Adrenal gland (tissue), 9 donors: ENCODE measurements at regions not wholly inside any gene's neighbourhood (a gene's known extent, or its start where the extent isn't known, plus 50 kb on each side); places are given as distances from the start of the nearest gene placed in this dataset.

Source experiments
- DNase-seq, 7 donors: peaks; one replicate each; pipeline ENCODE4 v3.0.0-alpha.2; 2019 to 2020
- H3K27ac ChIP-seq, 5 donors: fragments of 200-600 bp; sonication (generic) in 4 of 5; 1 replicate in 3 of 5; 2 replicates in 2 of 5; pipeline versions ENCODE4 v1.5.1 to v1.8.0; 2016 to 2020; ENCODE audit warnings: mild to moderate bottlenecking in 1 of 5
- H3K27me3 ChIP-seq: fragments of 200-600 bp; 2 replicates; pipeline ENCODE4 v1.8.0; 2021
- H3K36me3 ChIP-seq, 2 donors: fragments of 200-600 bp; replicated peaks in 1 of 2; 1 replicate in 1 of 2; 2 replicates in 1 of 2; pipeline versions ENCODE4 v1.5.1 to v1.8.0; 2018 to 2022
- H3K4me1 ChIP-seq, 2 donors: fragments of 200-600 bp; replicated peaks in 1 of 2; 1 replicate in 1 of 2; 2 replicates in 1 of 2; pipeline versions ENCODE4 v1.5.1 to v1.8.0; 2018 to 2021
- H3K4me3 ChIP-seq, 4 donors: fragments of 200-600 bp; sonication (generic) in 3 of 4; one replicate each; pipeline ENCODE4 v1.5.1; 2016 to 2018
- H3K9me3 ChIP-seq, 3 donors: fragments of 200-600 bp; sonication (generic) in 1 of 3; replicated peaks in 1 of 3; 1 replicate in 2 of 3; 2 replicates in 1 of 3; pipeline versions ENCODE4 v1.5.1 to v1.8.0; 2016 to 2021
- POLR2A ChIP-seq, 2 donors: fragments of 450-650 bp; IDR thresholded peaks; one replicate each; pipeline ENCODE4 v1.6.1; 2017; ENCODE audit warnings: antibody characterized with exemption in 2 of 2, mild to moderate bottlenecking in 2 of 2, moderate library complexity in 1 of 2
- WGBS, 4 donors: extraction: QIAGEN DNeasy Blood & Tissue Kit in 2 of 4; methylation state at CpG; one replicate each; pipeline versions ENCODE4 v1.1.5 to v1.1.7; 2013 to 2017; 5-methylcytosine and 5-hydroxymethylcytosine counted together
- intact Hi-C, 2 donors: fragments of 100-400 bp; cut with DNase I; formaldehyde crosslinking; loops; one replicate each; pipeline versions ENCODE4 v1.14.1 to v1.15.0; 2022 to 2023
- TF ChIP-seq, protein P1 (sequence below), 6 experiments: fragments of 450-650 bp in 4 of 6; fragments of 200-600 bp in 2 of 6; sonication (generic) in 1 of 6; IDR thresholded peaks; 1 replicate in 5 of 6; 2 replicates in 1 of 6; pipeline versions ENCODE4 v1.5.1 to v1.8.0; 2016 to 2021; ENCODE audit warnings: antibody characterized with exemption in 6 of 6, mild to moderate bottlenecking in 2 of 6, moderate library complexity in 1 of 6
- donor health status: healthy with polysubstance abuse.
- donor health status: Bipolar disorder and iron deficiency.
- donor health status: DM: yes; HTN: yes; CAD: no.
- donor health status: DM: no; HTN: no; CAD: no.
- donor health status: DM: no; HTN: no; CAD: no.

GRCh38 chr6:50358113-50358512 lies 308.4 kb upstream of the DEFB112 start:
- no peaks in the 10 kb centered on the region for H3K4me1 ChIP-seq
- intact Hi-C loops, result no loop called here
- H3K36me3 ChIP-seq, result no peaks in the 10 kb centered on the region
- 88 to 93% (median 89%) methylated on average over 5 of the region's 5 CpGs for WGBS, 4 donors
- H3K4me3 ChIP-seq, result no peak overlapping the region
- H3K9me3 ChIP-seq, result no peaks in the 10 kb centered on the region
- no peak for DNase-seq
- no peak overlapping the region for H3K27ac ChIP-seq
- H3K27me3 ChIP-seq, result no peaks in the 10 kb centered on the region
- TF ChIP-seq POLR2A (IDR thresholded peaks at IDR 0.05), result no peak
- TF ChIP-seq, protein P1, sequence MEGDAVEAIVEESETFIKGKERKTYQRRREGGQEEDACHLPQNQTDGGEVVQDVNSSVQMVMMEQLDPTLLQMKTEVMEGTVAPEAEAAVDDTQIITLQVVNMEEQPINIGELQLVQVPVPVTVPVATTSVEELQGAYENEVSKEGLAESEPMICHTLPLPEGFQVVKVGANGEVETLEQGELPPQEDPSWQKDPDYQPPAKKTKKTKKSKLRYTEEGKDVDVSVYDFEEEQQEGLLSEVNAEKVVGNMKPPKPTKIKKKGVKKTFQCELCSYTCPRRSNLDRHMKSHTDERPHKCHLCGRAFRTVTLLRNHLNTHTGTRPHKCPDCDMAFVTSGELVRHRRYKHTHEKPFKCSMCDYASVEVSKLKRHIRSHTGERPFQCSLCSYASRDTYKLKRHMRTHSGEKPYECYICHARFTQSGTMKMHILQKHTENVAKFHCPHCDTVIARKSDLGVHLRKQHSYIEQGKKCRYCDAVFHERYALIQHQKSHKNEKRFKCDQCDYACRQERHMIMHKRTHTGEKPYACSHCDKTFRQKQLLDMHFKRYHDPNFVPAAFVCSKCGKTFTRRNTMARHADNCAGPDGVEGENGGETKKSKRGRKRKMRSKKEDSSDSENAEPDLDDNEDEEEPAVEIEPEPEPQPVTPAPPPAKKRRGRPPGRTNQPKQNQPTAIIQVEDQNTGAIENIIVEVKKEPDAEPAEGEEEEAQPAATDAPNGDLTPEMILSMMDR (IDR thresholded peaks at IDR 0.05), result no peak

GRCh38 chr6:50361641-50362331 lies 312.1 kb upstream of the DEFB112 start:
- intact Hi-C loops, result no loop called here
- H3K4me3 ChIP-seq, result no peak overlapping the region
- TF ChIP-seq POLR2A (IDR thresholded peaks at IDR 0.05), result no peak
- TF ChIP-seq, protein P1 (IDR thresholded peaks at IDR 0.05), result no peak
- WGBS, 4 donors, result 83 to 90% (median 89%) methylated on average over 4 of the region's 4 CpGs
- H3K9me3 ChIP-seq, result no peaks in the 10 kb centered on the region
- H3K27me3 ChIP-seq, result no peaks in the 10 kb centered on the region
- H3K27ac ChIP-seq, result no peak overlapping the region
- H3K4me1 ChIP-seq, result no peaks in the 10 kb centered on the region
- DNase-seq, result no peak
- no peaks in the 10 kb centered on the region for H3K36me3 ChIP-seq

- no peaks in the 10 kb centered on the region for H3K4me1 ChIP-seq
- DNase-seq, result no peak
- intact Hi-C loops, result no loop called here
- no peaks in the 10 kb centered on the region for H3K27me3 ChIP-seq
- H3K36me3 ChIP-seq, result no peaks in the 10 kb centered on the region
- TF ChIP-seq POLR2A (IDR thresholded peaks at IDR 0.05), result no peak
- TF ChIP-seq, protein P1 (IDR thresholded peaks at IDR 0.05), result no peak
- H3K27ac ChIP-seq, result no peak overlapping the region
- no peaks in the 10 kb centered on the region for H3K9me3 ChIP-seq
- WGBS, 4 donors, result 50 to 76% (median 66%) methylated on average over 1 of the region's 1 CpG
- H3K4me3 ChIP-seq, result no peak overlapping the region
Observed at GRCh38 chr6:50362706-50363105, 313.0 kb upstream of the DEFB112 start.

- Histone ChIP-seq H3K27me3 (no peaks in the 10 kb centered on the region), H3K36me3 (no peaks in the 10 kb centered on the region), H3K27ac (no peak overlapping the region), H3K9me3 (no peaks in the 10 kb centered on the region), H3K4me1 (no peaks in the 10 kb centered on the region), H3K4me3 (no peak overlapping the region)
- intact Hi-C loops, result no loop called here
- no peak for DNase-seq
- TF ChIP-seq, protein P1 (IDR thresholded peaks at IDR 0.05), result no peak
- no peak for TF ChIP-seq POLR2A (IDR thresholded peaks at IDR 0.05)
Observed at GRCh38 chr6:50369996-50370395, 320.3 kb upstream of the DEFB112 start.
